ENCODE measurements at regions not wholly inside any gene's neighbourhood (a gene's known extent, or its start where the extent isn't known, plus 50 kb on each side); places are given as distances from the start of the nearest gene placed in this dataset.
"Not testable (repeated sequence)": the region's sequence is repeated elsewhere in the genome, so short reads cannot be mapped to it uniquely, and the experiment has no call there.

GRCh38 chrX:63285375-63285774 lies 65.8 kb downstream of the SPIN4 start:
- Histone ChIP-seq H3K36me3 (no peaks in the 10 kb centered on the region), H3K27me3 (no peaks in the 10 kb centered on the region), H3K9me3 (no peaks in the 10 kb centered on the region), H3K27ac (no peak overlapping the region), H3K4me1 (no peaks in the 10 kb centered on the region), H3K4me3 (no peak overlapping the region)
- no peak for TF ChIP-seq POLR2AphosphoS5 (IDR thresholded peaks at IDR 0.05)
- TF ChIP-seq POLR2A (IDR thresholded peaks at IDR 0.05) = no peak
- no peak for TF ChIP-seq CTCF (IDR thresholded peaks at IDR 0.05)
- no peak for TF ChIP-seq EP300 (IDR thresholded peaks at IDR 0.05)
- no peak for DNase-seq (ENCODE audit: low spot score in 2 of 2)
- 73% methylated on average over 1 of the region's 1 CpG for WGBS

GRCh38 chrX:63284659-63285058 lies 66.5 kb downstream of the SPIN4 start:
- Histone ChIP-seq H3K36me3 (no peaks in the 10 kb centered on the region), H3K4me1 (no peaks in the 10 kb centered on the region), H3K27me3 (no peaks in the 10 kb centered on the region), H3K9me3 (no peaks in the 10 kb centered on the region), H3K4me3 (no peak overlapping the region), H3K27ac (no peak overlapping the region)
- no peak for DNase-seq (ENCODE audit: low spot score in 2 of 2)
- no peak for TF ChIP-seq POLR2AphosphoS5 (IDR thresholded peaks at IDR 0.05)
- 68% methylated on average over 2 of the region's 2 CpGs for whole genome bisulfite sequencing

- Histone ChIP-seq H3K9me3 (no peaks in the 10 kb centered on the region), H3K36me3 (no peaks in the 10 kb centered on the region), H3K27ac (no peak overlapping the region), H3K4me1 (no peaks in the 10 kb centered on the region), H3K27me3 (no peaks in the 10 kb centered on the region), H3K4me3 (no peak overlapping the region)
- no peak for DNase-seq (ENCODE audit: low spot score in 2 of 2)
- TF ChIP-seq CTCF (IDR thresholded peaks at IDR 0.05) (no peak), POLR2AphosphoS5 (IDR thresholded peaks at IDR 0.05) (no peak), POLR2A (IDR thresholded peaks at IDR 0.05) (no peak), EP300 (IDR thresholded peaks at IDR 0.05) (no peak)
- 69% methylated on average over 2 of the region's 4 CpGs for WGBS
Observed at GRCh38 chrX:63283348-63283747, 67.8 kb downstream of the SPIN4 start.

GRCh38 chrX:63282828-63283227 lies 68.3 kb downstream of the SPIN4 start:
- no peaks in the 10 kb centered on the region for H3K36me3 ChIP-seq
- no peak for TF ChIP-seq CTCF (IDR thresholded peaks at IDR 0.05)
- no peak for TF ChIP-seq POLR2AphosphoS5 (IDR thresholded peaks at IDR 0.05)
- no peak for TF ChIP-seq POLR2A (IDR thresholded peaks at IDR 0.05)
- no peak for TF ChIP-seq EP300 (IDR thresholded peaks at IDR 0.05)
- no peaks in the 10 kb centered on the region for H3K4me1 ChIP-seq
- no peak for DNase-seq (ENCODE audit: low spot score in 2 of 2)
- H3K4me3 ChIP-seq = no peak overlapping the region
- H3K9me3 ChIP-seq = no peaks in the 10 kb centered on the region
- no peak overlapping the region for H3K27ac ChIP-seq
- no peaks in the 10 kb centered on the region for H3K27me3 ChIP-seq

- Histone ChIP-seq H3K4me1 (no peaks in the 10 kb centered on the region), H3K27me3 (no peaks in the 10 kb centered on the region), H3K36me3 (no peaks in the 10 kb centered on the region), H3K4me3 (no peak overlapping the region), H3K27ac (no peak overlapping the region), H3K9me3 (no peaks in the 10 kb centered on the region)
- WGBS = 42% methylated on average over 2 of the region's 2 CpGs
- no peak for TF ChIP-seq EP300 (IDR thresholded peaks at IDR 0.05)
- no peak for TF ChIP-seq POLR2AphosphoS5 (IDR thresholded peaks at IDR 0.05)
- TF ChIP-seq POLR2A (IDR thresholded peaks at IDR 0.05) = no peak
- TF ChIP-seq CTCF (IDR thresholded peaks at IDR 0.05) = no peak
- no peak for DNase-seq (ENCODE audit: low spot score in 2 of 2)
Observed at GRCh38 chrX:63282077-63282476, 69.1 kb downstream of the SPIN4 start.

- Histone ChIP-seq H3K36me3 (no peaks in the 10 kb centered on the region), H3K27me3 (no peaks in the 10 kb centered on the region), H3K4me3 (no peak overlapping the region), H3K4me1 (no peaks in the 10 kb centered on the region), H3K27ac (no peak overlapping the region), H3K9me3 (no peaks in the 10 kb centered on the region)
- no peak for DNase-seq (ENCODE audit: low spot score in 2 of 2)
- WGBS = 70% methylated on average over 6 of the region's 6 CpGs
- TF ChIP-seq CTCF (IDR thresholded peaks at IDR 0.05) = no peak
- TF ChIP-seq POLR2AphosphoS5 (IDR thresholded peaks at IDR 0.05) = no peak
- no peak for TF ChIP-seq POLR2A (IDR thresholded peaks at IDR 0.05)
- no peak for TF ChIP-seq EP300 (IDR thresholded peaks at IDR 0.05)
Observed at GRCh38 chrX:63281465-63281864, 69.7 kb downstream of the SPIN4 start.

GRCh38 chrX:63277394-63277793 lies 73.7 kb downstream of the SPIN4 start:
- H3K27me3 ChIP-seq; H3K36me3 ChIP-seq; DNase-seq (ENCODE audit: low spot score in 2 of 2); H3K27ac ChIP-seq; H3K4me1 ChIP-seq; H3K4me3 ChIP-seq; H3K9me3 ChIP-seq: not testable (repeated sequence)
- WGBS = 90% methylated on average over 3 of the region's 3 CpGs
